ENCODE measurements at regions not wholly inside any gene's neighbourhood (a gene's known extent, or its start where the extent isn't known, plus 50 kb on each side); places are given as distances from the start of the nearest gene placed in this dataset.

DNA sequence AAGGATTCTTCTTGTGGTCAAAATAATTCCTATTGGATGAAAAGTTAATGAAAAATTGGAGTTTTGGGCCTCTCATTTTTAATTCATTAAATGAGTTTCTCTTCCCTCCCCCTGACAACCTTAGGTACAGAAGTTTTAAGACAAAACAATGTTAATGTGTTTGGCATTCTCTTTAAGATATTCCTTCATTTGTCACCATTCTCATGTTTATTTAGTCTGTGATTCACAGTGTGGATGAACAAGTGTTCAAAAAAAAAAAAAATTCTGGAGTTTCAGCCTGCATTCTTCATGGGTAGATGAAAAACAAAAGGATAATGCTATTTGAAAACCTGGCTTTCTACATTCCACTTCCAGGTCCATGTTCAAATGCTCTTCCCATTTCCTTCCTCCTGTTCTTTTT, 172.6 kb upstream of the LUZP2 start:
- no peak for DNase-seq

DNA sequence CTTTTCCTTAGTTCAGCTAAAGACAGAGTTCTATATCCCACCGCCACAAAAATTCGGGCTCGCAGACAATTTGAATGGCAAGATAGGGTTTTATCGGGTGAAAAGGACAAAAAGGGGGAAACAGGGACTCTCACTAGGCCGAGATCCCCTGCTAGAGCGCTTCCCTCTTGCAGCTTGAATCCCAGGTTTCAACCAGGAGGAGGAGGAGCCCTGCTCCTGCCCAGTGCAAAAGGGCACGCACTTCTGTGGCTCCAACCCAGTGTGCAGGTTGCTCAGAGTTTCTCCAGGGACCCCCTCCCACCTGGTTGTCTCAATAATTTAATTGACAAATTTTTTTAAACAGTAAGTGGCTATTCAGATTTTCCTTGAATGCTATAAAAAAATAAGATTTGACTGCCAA, 152.6 kb upstream of the LUZP2 start:
- DNase-seq = no peak

DNA sequence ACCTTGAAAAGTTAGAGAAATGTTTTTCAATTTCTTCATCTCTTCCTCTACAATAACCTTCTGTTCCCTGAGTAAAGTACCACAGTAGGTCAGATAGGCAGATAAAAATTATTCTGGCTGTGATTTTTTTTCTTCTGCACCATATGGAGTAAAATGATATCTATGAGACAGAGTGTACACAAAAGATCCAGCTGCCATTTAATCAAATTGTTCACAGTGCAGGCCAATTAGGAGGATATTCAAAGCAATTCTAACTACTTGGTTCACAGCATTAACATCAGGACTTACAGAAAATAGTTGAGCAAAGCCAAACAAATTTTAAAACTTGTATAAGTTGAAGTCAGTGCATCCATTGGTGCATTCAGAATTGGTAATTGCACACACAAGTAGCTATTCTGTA, 147.9 kb upstream of the LUZP2 start:
- DNase-seq = no peak

DNA sequence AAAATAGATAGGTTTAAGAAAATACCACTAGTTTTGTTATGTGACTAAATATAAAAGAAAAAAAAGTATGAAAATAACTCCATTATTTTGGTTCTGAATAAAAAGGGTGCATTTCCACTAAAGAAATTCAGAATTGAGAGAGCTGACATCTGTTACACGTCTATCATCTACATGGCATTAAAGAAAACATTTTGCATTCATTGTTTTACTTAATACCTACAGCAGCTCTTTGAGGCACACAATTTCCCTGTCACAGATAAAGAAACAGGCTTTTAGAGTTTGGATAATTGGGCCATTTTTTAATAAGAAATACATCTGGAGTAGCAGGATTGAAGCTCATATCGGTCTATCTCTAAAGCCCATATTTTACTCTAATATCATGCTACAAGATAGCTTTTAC, 145.7 kb upstream of the LUZP2 start:
- DNase-seq = no peak

DNA sequence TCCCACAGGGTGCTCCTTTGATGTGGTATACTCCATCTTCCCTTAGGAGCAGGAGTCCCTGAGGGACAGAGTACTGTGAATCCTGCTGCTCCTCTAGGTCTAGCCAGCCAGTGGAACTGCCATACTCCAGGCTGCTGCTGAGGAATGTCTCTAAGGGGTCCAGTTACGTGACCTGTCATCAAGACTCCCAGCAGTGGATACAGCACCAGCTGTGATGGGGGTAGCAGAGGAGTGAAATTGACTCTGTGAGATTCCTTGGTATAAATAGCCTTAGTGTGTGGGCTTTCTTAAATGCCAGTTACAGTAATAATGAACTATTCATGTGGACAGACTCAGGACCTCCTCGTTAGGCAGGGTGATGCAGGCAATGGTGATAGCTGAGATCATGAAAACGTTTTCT, 140.4 kb upstream of the LUZP2 start:
- no peak for DNase-seq

DNA sequence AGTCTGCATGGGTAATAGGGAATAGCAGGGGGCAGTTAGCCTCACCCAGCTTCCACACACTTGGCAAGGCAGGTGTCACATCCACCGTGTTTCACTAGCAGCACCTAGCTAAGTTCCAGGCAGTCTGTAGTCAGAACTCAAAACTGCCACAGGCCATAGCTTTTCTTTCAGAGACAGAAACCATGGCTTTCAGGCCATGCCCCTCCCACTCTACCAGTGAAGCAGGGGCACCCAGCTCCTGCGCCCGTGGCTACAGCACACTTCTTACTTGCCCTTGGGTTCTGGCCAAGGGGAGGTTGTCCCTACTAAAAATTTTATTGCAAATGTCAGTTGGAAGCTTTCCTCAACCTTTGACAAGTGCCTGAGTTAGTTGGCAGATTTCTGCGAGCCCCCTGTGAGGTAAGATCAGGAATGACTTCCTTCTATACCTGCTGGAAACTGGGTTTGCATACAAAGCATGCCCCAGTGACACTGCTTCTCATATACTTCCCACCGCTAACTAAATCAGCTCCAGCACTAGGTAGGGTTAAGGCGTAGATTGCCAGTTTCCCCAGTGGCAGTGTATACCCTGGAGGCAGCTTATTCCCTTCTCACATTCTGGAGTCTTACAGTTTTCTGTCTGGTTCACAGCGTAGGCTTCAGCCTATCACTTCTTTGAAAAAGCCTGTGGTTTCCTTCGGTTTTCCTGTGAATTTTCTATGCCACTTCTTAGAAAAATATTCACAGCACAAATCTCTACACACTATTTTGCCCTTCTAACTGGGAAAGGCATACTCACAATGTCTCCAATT, 139.0 kb upstream of the LUZP2 start:
- DNase-seq = no peak

DNA sequence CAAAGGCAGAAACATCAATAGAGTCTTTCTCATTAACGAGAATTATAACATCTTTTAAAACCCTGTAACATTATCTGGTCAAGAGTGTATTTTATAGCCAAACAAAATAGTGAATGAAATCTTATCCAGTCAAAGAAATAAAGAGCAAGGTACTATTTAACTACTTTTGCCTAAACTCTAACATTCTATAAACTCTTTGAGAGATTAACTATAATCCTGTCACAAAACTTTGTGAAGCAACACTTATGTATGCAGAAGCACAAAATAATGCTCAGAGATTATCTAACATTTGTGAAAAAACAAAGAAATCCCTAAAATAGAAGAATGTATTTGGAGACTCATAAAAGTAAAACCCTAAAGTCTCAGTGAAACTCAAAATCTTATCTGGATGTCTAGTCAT, 124.4 kb upstream of the LUZP2 start:
- no peak for DNase-seq

DNA sequence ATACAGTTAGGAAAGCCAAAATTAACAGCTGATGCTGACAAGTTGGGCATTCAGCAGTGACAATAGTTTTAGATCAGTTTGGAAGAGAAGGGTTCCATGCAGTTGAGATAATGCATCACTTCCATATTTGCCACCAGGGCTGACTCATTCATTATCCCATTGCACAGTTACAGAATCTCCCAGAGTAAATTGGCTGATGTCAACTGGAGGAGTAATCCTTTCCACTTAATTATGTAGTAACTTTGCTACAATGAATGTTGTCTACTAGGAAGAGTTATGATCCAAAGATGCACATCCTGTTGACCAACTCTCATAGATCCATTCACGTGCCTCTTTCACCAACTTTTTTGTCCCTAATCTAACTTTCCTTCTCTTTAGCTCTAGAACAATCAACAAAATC, 123.3 kb upstream of the LUZP2 start:
- DNase-seq = no peak

DNA sequence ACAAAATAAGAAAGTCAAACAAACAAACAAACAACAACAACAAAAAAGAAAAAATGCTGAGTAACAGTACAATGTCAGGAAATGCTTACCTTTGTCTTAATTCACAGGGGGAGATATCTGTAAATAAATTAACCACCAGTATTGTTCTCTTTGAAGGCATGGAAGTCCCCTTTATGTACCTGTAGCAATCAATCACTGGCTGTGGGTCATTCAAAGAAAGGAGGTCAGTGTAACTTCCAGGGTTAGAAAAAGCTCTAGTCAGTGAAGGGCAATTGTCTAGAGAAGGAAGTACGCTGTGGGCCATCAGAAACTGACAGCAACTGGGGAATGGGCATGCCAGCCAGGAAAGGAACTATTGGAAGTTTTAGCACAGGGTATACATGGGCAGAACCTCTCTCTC, 121.5 kb upstream of the LUZP2 start:
- no peak for DNase-seq

DNA sequence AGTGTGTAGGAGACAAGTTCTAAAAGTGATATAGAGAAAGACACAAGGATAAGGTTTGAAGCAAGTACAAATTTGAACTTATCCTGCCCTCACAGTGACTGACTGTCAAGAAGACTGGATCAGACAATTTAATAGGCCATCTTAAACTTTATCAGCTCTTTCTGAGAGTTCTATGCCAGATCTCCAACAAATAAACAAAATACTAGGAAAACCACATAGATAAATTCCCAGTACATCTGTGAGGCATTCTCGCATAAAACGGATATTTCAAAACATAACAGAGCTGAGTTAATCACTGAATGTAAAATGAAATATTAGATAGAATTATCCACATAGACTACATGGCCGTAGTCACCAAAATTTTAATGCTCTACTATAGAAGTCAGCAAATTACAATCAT, 120.9 kb upstream of the LUZP2 start:
- no peak for DNase-seq

DNA sequence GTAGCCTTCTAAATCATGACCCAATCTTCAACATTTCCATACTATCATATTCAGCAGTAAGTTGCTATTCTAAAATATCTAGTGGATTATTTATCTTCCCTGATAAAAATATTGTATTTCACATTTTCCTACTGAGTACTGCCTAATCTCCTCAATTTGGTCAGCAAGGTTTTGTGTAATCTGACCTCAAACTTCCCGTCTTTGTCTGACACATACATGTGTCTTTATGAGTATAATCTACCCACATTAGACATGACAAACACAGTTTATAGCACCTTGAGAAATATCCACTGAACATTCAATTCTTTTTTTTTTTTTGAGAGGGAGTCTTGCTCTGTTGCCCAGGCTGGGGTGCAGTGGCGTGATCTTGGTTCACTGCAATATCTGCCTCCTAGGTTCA, 113.7 kb upstream of the LUZP2 start:
- no peak for DNase-seq

DNA sequence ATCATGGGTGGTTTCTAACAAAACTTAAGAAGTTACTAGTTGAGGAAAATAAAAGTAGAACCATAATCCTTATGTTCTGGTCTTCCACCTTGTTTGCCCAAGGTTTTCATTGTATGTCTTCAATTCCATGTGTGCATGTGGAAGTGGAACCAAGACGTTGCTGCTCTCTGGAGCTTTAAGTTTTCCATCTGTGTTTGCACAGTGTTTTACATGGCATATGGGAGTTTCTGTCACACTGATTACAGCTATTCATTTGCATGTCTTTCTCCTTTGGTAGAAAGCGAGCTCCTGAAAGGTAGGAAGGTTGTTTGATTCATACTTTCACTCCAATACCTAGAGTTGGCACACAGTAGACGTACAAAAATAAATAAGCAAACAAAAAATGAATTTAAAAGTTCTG, 112.6 kb upstream of the LUZP2 start:
- no peak for DNase-seq

DNA sequence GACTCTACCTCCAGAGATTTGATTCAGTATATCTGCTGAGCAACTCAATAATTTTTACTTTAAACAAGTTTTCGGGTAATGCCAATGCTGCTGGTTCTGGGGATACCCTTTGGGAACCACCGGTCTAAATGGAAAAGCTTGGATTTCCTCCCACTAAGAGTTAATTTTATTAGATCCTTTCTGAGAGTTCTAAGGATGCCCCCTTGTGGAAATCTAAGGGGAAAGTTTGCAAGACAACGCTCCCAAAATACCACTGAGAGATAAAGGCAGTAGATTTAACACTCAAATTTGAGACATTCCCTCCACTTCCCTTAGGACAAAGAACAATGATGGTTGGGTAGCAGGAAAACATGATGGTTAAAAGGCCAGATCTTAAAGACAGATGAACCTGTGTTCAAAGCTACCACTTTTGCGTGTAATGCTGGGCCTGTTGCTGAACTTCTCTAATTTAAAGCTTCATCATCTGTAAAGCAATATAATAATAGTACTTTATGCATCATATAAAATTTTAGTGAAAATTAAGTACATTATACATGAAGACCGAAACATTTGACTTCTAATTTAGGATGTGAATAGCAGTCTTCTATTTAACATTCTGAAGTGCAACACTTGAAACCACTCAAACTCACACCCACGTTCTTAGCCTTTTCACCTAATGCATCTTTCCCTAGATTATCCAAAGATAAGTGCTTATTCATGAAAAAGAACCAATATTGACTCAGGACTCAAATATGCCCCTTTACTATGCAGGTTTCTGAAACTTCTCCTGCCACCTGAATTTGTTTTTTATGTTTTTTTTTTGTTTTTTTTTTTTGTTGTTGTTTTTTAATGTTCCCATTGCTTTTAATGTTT, 110.1 kb upstream of the LUZP2 start:
- no peak for DNase-seq

DNA sequence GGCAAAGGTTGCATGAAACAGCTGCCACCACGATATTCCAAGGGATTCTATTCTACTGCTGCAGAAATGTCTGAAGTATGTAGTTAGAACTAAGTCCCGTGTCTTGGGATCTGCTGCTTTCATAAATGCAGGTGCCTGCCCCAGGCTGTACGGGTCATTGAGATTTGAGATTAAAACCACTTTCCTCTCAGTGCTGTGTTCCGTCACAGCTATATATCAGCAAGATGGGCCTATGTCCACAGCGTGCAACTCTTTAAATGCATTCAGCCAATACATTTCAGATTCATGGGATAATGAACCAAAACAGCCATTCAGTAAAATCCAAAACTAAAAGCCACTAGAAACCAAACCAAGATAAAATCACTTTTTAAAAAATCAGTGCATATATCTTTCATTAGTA, 107.3 kb upstream of the LUZP2 start:
- no peak for DNase-seq

DNA sequence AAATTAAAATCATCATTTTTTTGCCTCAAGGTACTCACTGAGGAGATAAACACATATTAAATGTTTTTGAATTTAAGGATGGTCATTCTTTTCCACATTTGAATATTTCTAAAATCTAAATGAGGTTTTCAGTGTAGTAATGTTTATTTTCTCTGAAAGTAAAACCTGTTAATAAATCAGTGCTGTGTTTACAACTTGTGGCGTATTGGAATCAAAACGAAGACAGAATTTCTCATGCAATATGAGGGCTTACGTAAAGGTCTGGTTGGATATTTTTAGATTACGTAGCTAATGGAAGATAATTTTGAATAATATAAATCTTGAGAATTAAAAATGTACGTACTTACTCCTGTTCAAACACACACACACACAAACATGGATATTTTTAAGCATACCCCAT, 106.8 kb upstream of the LUZP2 start:
- no peak for DNase-seq

DNA sequence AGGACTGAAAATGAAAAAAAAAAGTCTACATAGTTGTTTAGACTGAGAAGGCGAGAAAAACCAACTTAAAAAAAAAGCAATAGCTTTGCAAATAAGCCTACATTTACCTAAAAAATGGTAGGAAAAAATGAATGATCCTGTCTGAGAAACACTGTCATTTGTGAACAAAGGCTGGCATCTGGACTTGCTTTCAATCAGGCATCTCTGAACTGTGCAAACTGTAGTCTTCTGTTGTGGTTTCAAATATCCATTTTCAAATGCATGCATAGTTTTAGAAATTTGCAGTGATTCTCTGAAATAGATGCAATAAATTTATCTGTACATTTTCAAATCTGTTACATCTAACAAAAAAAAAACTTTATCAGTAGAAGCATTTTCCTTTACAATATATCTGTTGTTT, 106.1 kb upstream of the LUZP2 start:
- no peak for DNase-seq

DNA sequence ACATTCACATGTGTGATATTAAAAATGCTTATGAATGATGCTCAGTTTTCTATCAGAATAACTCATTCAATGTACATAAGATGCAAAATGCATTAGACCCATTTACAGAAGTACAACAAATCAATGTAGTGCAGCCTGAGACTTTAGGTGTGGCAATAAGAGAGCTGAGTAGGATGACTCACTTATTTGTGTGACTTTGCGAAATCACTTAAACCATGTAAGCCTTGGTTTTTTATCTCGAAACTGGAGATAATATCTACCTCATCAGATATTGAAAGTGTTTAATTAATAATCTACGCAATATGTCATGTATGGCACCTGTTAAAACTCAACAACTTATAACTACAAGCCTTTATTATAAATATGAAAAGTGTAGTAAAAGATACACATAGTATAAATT, 105.7 kb upstream of the LUZP2 start:
- DNase-seq = no peak

DNA sequence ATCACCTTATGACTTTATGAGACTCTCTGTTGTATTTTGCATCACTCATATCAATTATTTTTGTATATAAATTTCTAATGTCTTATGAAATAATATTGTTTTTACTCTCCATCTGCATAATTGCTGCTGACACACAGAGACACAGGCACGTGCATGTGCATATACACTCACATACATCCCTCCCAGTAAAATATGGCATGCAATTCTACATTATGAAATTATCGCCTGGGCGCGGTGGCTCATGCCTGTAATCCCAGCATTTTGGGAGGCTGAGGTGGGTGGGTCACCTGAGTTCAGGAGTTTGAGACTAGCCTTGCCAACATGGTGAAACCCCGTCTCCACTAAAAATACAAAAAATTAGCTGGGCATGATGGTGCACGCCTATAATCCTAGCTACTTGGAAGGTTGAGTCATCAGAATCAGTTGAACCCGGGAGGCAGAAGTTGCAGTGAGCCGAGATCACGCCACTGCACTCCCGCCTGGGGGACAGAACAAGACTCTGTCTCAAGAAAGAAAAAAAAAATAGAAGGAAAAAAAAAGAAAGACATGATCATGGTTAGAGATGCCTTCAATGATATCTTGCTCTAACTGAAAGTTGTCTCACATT, 96.7 kb upstream of the LUZP2 start:
- DNase-seq = no peak

DNA sequence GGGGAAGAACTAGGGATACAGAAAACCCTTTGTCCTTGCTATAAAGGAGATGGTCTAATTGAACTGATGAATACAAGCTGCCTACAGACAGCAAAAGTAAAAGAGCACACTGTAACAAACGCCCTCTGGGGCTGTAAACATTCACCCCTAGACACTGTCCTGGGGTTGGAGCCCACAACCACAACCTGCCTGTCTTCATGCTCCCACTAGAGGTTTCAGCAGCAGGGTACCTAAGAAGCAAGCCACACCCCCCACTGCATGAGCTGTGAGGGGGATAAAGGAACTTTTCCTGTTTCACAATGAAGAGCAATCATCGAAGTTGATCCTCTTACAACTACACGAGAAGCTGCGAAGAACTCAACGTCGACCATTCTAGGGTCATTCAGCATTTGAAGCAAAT, 90.5 kb upstream of the LUZP2 start:
- no peak for DNase-seq

DNA sequence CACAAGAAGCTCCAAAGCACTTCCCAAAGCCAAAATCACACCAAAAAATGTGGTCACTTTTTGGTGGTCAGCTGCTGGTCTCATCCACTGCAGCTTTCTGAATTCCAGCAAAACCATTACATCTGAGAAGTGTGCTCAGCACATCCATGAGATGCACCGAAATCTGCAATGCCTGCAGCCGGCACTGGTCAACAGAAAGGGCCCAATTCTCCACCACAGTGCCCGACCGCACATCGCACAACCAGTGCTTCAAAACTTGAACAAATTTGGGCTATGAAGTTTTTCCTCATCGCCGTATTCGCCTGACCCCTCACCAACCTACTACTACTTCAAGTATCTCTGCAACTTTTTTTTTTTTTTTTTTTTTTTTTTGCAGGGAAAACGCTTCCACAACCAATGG, 89.9 kb upstream of the LUZP2 start:
- DNase-seq = no peak

DNA sequence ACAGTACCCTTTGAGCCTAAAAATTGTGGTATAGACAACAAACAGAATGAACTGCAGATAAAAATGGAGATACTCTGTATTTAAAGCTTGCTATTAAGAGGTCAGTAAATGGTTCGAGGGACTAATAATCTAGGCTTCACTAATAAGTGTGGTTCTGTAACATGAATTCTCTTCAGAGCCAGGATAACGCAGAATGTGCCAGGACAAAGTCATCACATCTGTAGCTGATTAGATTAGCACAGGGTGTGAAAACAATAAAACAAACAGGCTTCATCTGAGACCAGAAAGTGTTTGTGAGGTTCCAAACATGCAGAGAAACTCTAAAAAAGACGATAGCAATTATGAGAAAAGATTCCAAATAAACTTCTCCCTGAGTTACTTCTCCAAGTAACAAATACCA, 89.1 kb upstream of the LUZP2 start:
- DNase-seq = no peak

DNA sequence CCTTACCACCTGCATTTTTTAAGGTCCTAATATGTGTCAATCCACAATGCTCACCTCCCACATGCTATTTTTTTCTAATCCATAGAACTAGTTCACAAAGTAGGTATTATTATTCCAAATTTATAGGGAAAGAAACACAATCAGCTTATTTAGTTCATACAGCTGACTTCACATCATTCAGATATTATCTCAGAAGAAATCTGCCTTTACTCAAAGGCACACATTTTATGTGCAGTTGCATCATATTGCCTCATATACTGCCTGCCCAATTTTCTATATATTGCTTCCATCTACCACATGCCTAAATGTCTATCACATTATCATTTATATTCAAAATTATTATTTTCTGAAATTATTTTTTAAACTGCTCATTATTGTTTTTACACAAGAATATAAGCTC, 88.7 kb upstream of the LUZP2 start:
- no peak for DNase-seq

DNA sequence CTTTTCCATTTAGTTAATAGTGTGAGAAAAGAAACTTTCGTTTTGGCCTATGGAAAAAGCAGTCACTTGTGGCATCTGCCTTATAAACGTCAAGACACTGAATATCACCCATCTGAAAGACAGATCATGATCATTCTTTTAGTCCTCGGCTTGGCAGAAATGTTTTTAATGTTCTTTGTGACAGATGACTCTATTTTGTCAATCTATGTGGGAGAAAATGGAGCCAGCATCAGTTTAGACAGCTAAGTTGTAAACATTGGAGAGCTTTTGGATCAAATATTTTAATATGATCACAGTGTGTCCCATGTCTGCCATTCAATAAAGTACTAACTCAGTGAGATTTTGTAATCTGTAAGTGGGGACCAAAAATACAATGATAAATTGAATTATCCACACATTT, 85.1 kb upstream of the LUZP2 start:
- no peak for DNase-seq

DNA sequence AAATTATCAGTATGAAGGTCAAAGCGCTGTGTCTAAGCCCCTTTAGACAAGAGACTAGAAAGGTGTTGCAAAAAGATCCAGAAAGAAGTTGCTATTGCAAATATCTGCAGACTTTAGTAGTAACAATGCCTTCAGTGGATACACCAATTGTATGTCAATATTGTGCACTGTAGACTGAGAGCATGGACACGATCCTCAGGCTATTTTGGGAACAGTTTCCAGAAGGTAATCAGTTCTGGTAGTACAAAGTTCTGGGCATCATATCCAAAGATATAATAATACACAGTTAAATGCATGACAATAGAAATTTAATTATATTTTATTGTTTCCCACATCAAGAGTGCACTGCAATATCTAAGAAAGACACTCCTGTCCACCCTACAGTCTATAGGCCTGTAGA, 84.1 kb upstream of the LUZP2 start:
- DNase-seq = no peak

Measured in left hindlimb (tissue), 1 donor.